SK-N-SH (cell line): ENCODE measurements at regions not wholly inside any gene's neighbourhood (a gene's known extent, or its start where the extent isn't known, plus 50 kb on each side); places are given as distances from the start of the nearest gene placed in this dataset.

ENCODE experiments used
- CTCF ChIA-PET: fragments of 300-600, 350-600 bp; formaldehyde crosslinking; extraction: SDS; loops from one replicate; lab custom pipeline; 2021; lab: Yijun Ruan, JAX
- POLR2A ChIA-PET: fragments of 350-600 bp; sonication (Branson Sonifier 250); formaldehyde crosslinking; extraction: SDS; loops from one replicate; lab custom pipeline; 2020; ENCODE audit warnings: antibody characterized with exemption, inconsistent platforms; lab: Yijun Ruan, JAX
- DNase-seq: peaks from one replicate; pipeline ENCODE4 v3.0.0; 2012
- H2AFZ ChIP-seq: fragments of 200-600 bp; sonication (generic); 2 replicates; pipeline ENCODE4 v1.8.1; 2016; ENCODE audit warnings: antibody characterized with exemption, mild to moderate bottlenecking, low read depth
- H3F3A ChIP-seq: fragments of 200-600 bp; sonication (generic); replicated peaks from 2 replicates; pipeline ENCODE3; 2016; ENCODE audit warnings: antibody characterized with exemption, mild to moderate bottlenecking; ENCODE audit not compliant: insufficient read depth
- H3K27ac ChIP-seq, 2 experiments: fragments of 200-500 bp in 1 of 2; fragments of 200-600 bp in 1 of 2; sonication (Bioruptor generic) in 1 of 2; sonication (generic), shearing (Covaris generic) in 1 of 2; 2 replicates each; pipeline versions ENCODE4 v1.5.1 to v1.6.1; 2014 to 2016; ENCODE audit warnings: low read depth in 2 of 2, inconsistent platforms in 1 of 2, low read length in 1 of 2, mild to moderate bottlenecking in 1 of 2, mixed read lengths in 1 of 2
- H3K27me3 ChIP-seq: fragments of 200-600 bp; sonication (generic), shearing (Covaris generic); 2 replicates; pipeline ENCODE4 v1.6.1; 2016; ENCODE audit warnings: mixed run types; ENCODE audit not compliant: insufficient read depth
- H3K36me3 ChIP-seq, 2 experiments: fragments of 200-500 bp in 1 of 2; fragments of 200-600 bp in 1 of 2; sonication (Bioruptor generic) in 1 of 2; sonication (generic) in 1 of 2; replicated peaks in 1 of 2; 2 replicates each; pipeline versions ENCODE3 to v1.5.1; 2014 to 2016; ENCODE audit warnings: low read length in 1 of 2, mild to moderate bottlenecking in 1 of 2; ENCODE audit not compliant: insufficient read depth in 2 of 2, control insufficient read depth in 1 of 2
- H3K4me1 ChIP-seq, 2 experiments: fragments of 200-500 bp in 1 of 2; fragments of 200-600 bp in 1 of 2; sonication (Bioruptor generic) in 1 of 2; sonication (generic), shearing (Covaris generic) in 1 of 2; 2 replicates each; pipeline versions ENCODE4 v1.5.1 to v1.6.1; 2014 to 2016; ENCODE audit warnings: low read depth in 1 of 2, low read length in 1 of 2, mixed run types in 1 of 2; ENCODE audit not compliant: insufficient read depth in 2 of 2, control insufficient read depth in 1 of 2
- H3K4me2 ChIP-seq: fragments of 200-600 bp; sonication (generic), shearing (Covaris generic); 2 replicates; pipeline ENCODE4 v1.6.1; 2017; ENCODE audit warnings: mixed run types
- H3K4me3 ChIP-seq, 2 experiments: fragments of 200-500 bp in 1 of 2; fragments of 200-600 bp in 1 of 2; sonication (Bioruptor generic) in 1 of 2; sonication (generic), shearing (Covaris generic) in 1 of 2; 2 replicates each; pipeline versions ENCODE4 v1.5.1 to v1.8.1; 2014 to 2016; ENCODE audit warnings: low read depth in 2 of 2, inconsistent platforms in 1 of 2, low read length in 1 of 2, mild to moderate bottlenecking in 1 of 2, mixed read lengths in 1 of 2, moderate library complexity in 1 of 2
- H3K79me2 ChIP-seq: fragments of 200-600 bp; sonication (generic); 2 replicates; pipeline ENCODE4 v1.8.1; 2017; ENCODE audit warnings: mild to moderate bottlenecking; ENCODE audit not compliant: insufficient read depth
- H3K9ac ChIP-seq: fragments of 200-600 bp; sonication (generic); 2 replicates; pipeline ENCODE4 v1.6.1; 2017; ENCODE audit warnings: mixed run types
- H3K9me2 ChIP-seq: fragments of 200-600 bp; sonication (generic); 2 replicates; pipeline ENCODE4 v1.6.1; 2017; ENCODE audit warnings: mixed run types
- H3K9me3 ChIP-seq: fragments of 200-600 bp; sonication (generic); 2 replicates; pipeline ENCODE4 v1.6.1; 2017; ENCODE audit warnings: mixed run types, mild to moderate bottlenecking, moderate library complexity
- H4K20me1 ChIP-seq: fragments of 200-600 bp; sonication (generic); 2 replicates; pipeline ENCODE4 v1.6.1; 2017; ENCODE audit warnings: mild to moderate bottlenecking, mixed run types; ENCODE audit not compliant: insufficient read depth
- CHD2 ChIP-seq: fragments of 150-350 bp; IDR thresholded peaks from 2 replicates; pipeline ENCODE4 v1.6.1; 2018; ENCODE audit warnings: low read length; ENCODE audit not compliant: partially characterized antibody
- EP300 ChIP-seq, 2 experiments: IDR thresholded peaks; 2 replicates each; pipeline versions ENCODE4 v1.4.0 to v1.6.1; 2012; ENCODE audit warnings: borderline replicate concordance in 1 of 2, low read depth in 1 of 2, low read length in 1 of 2
- EZH2phosphoT487 ChIP-seq: fragments of 200-600 bp; sonication (generic); IDR thresholded peaks from 2 replicates; pipeline ENCODE4 v1.6.1; 2017; ENCODE audit warnings: low read depth, mixed run types, mild to moderate bottlenecking, antibody characterized with exemption, moderate library complexity, borderline replicate concordance
- FOXJ3 ChIP-seq: sonication (generic); formaldehyde crosslinking; IDR thresholded peaks from 2 replicates; pipeline ENCODE4 v1.5.1; 2020; ENCODE audit warnings: mild to moderate bottlenecking, missing genetic modification reagents
- FOXM1 ChIP-seq: IDR thresholded peaks from 2 replicates; pipeline ENCODE4 v1.4.0; 2012; ENCODE audit warnings: low read depth, mild to moderate bottlenecking
- GABPA ChIP-seq: IDR thresholded peaks from 2 replicates; pipeline ENCODE4 v1.4.0; 2012; ENCODE audit warnings: low read depth, mild to moderate bottlenecking
- MEF2A ChIP-seq: IDR thresholded peaks from 2 replicates; pipeline ENCODE4 v1.4.0; 2012; ENCODE audit warnings: low read depth, borderline replicate concordance
- MXI1 ChIP-seq: IDR thresholded peaks from 2 replicates; pipeline ENCODE4 v1.6.1; 2012; ENCODE audit warnings: mild to moderate bottlenecking, low read depth, low read length, improper control_type of control experiment
- NRF1 ChIP-seq: IDR thresholded peaks from 2 replicates; pipeline ENCODE4 v1.6.1; 2012; ENCODE audit warnings: low read depth, mild to moderate bottlenecking, low read length
- POLR2AphosphoS5 ChIP-seq: IDR thresholded peaks from 2 replicates; pipeline ENCODE4 v1.6.1; 2012; ENCODE audit warnings: low read depth, low read length
- RAD21 ChIP-seq: IDR thresholded peaks from 2 replicates; pipeline ENCODE4 v1.6.1; 2012; ENCODE audit warnings: mild to moderate bottlenecking, low read length
- RCOR1 ChIP-seq: fragments of 150-350 bp; IDR thresholded peaks from 2 replicates; pipeline ENCODE4 v1.6.1; 2017; ENCODE audit warnings: antibody characterized with exemption, low read length
- REST ChIP-seq: IDR thresholded peaks from 2 replicates; pipeline ENCODE4 v1.6.1; 2012; ENCODE audit warnings: mild to moderate bottlenecking, low read depth, low read length, moderate library complexity
- RFX5 ChIP-seq: IDR thresholded peaks from 2 replicates; pipeline ENCODE4 v1.6.1; 2012; ENCODE audit warnings: mild to moderate bottlenecking, improper control_type of control experiment, low read length
- SIN3A ChIP-seq: IDR thresholded peaks from 2 replicates; pipeline ENCODE4 v1.6.1; 2012; ENCODE audit warnings: low read depth, mild to moderate bottlenecking, low read length, moderate library complexity, borderline replicate concordance
- SMC3 ChIP-seq: IDR thresholded peaks from 2 replicates; pipeline ENCODE4 v1.6.1; 2012; ENCODE audit warnings: low read depth, low read length, improper control_type of control experiment
- TAF1 ChIP-seq: IDR thresholded peaks from 2 replicates; pipeline ENCODE4 v1.6.1; 2012; ENCODE audit warnings: low read depth, mild to moderate bottlenecking, low read length, moderate library complexity, borderline replicate concordance
- TEAD4 ChIP-seq: IDR thresholded peaks from 2 replicates; pipeline ENCODE4 v1.4.0; 2012; ENCODE audit warnings: mild to moderate bottlenecking, borderline replicate concordance; ENCODE audit not compliant: insufficient read depth
- WGBS: methylation state at CpG from one replicate; pipeline ENCODE4 v1.1.6; 2017; ENCODE audit warnings: low lambda C conversion rate; 5-methylcytosine and 5-hydroxymethylcytosine counted together
- TF ChIP-seq, protein P1 (sequence below): IDR thresholded peaks from 2 replicates; pipeline ENCODE4 v1.4.0; 2012; ENCODE audit warnings: low read depth, borderline replicate concordance
- TF ChIP-seq, protein P2 (sequence below): fragments of 200-600 bp; sonication (generic); IDR thresholded peaks from 2 replicates; pipeline ENCODE4 v1.6.1; 2017; ENCODE audit warnings: antibody characterized with exemption, mild to moderate bottlenecking, moderate library complexity
- TF ChIP-seq, protein P3 (sequence below): IDR thresholded peaks from 2 replicates; pipeline ENCODE4 v1.4.0; 2012; ENCODE audit warnings: low read depth

- TF ChIP-seq REST (no peak), TAF1 (no peak), EZH2phosphoT487 (no peak), RAD21 (no peak)
- TF ChIP-seq, protein P1, sequence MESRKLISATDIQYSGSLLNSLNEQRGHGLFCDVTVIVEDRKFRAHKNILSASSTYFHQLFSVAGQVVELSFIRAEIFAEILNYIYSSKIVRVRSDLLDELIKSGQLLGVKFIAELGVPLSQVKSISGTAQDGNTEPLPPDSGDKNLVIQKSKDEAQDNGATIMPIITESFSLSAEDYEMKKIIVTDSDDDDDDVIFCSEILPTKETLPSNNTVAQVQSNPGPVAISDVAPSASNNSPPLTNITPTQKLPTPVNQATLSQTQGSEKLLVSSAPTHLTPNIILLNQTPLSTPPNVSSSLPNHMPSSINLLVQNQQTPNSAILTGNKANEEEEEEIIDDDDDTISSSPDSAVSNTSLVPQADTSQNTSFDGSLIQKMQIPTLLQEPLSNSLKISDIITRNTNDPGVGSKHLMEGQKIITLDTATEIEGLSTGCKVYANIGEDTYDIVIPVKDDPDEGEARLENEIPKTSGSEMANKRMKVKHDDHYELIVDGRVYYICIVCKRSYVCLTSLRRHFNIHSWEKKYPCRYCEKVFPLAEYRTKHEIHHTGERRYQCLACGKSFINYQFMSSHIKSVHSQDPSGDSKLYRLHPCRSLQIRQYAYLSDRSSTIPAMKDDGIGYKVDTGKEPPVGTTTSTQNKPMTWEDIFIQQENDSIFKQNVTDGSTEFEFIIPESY, result no peak
- TF ChIP-seq, protein P2, sequence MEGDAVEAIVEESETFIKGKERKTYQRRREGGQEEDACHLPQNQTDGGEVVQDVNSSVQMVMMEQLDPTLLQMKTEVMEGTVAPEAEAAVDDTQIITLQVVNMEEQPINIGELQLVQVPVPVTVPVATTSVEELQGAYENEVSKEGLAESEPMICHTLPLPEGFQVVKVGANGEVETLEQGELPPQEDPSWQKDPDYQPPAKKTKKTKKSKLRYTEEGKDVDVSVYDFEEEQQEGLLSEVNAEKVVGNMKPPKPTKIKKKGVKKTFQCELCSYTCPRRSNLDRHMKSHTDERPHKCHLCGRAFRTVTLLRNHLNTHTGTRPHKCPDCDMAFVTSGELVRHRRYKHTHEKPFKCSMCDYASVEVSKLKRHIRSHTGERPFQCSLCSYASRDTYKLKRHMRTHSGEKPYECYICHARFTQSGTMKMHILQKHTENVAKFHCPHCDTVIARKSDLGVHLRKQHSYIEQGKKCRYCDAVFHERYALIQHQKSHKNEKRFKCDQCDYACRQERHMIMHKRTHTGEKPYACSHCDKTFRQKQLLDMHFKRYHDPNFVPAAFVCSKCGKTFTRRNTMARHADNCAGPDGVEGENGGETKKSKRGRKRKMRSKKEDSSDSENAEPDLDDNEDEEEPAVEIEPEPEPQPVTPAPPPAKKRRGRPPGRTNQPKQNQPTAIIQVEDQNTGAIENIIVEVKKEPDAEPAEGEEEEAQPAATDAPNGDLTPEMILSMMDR, result no peak
Measured at GRCh38 chr2:4765787-4766530, 926.2 kb upstream of the SOX11 start (continued).

GRCh38 chr2:4775668-4776067 is 916.5 kb upstream of the SOX11 start:
- no peaks in the 10 kb centered on the region for H3K36me3 ChIP-seq
- 32% methylated on average over 2 of the region's 2 CpGs for WGBS
- H3K79me2 ChIP-seq, result no peaks in the 10 kb centered on the region
- no peaks in the 10 kb centered on the region for H3K27me3 ChIP-seq
- no peak overlapping the region for H3K27ac ChIP-seq
- no peaks in the 10 kb centered on the region for H3K9me2 ChIP-seq
- H3K4me3 ChIP-seq, result no peak overlapping the region
- no peaks in the 10 kb centered on the region for H3F3A ChIP-seq
- no peak overlapping the region for H3K9ac ChIP-seq
- no peak for DNase-seq
- ChIA-PET POLR2A (no interaction called here), CTCF (interaction anchor here (0.6 to 0.8 kb wide), 2 partner anchors 13 to 216 kb away, joined by 3 read pairs; no protein-coding TSS in a partner anchor)
- H2AFZ ChIP-seq, result no peak overlapping the region
- no peaks in the 10 kb centered on the region for H3K4me1 ChIP-seq
- H3K4me2 ChIP-seq, result no peak overlapping the region
- no peaks in the 10 kb centered on the region for H4K20me1 ChIP-seq
- no peaks in the 10 kb centered on the region for H3K9me3 ChIP-seq
- no peak for TF ChIP-seq RFX5
- no peak for TF ChIP-seq TEAD4
- no peak for TF ChIP-seq FOXJ3 (CRISPR knock-in tag)
- TF ChIP-seq GABPA, result no peak
- TF ChIP-seq FOXM1, result no peak
- TF ChIP-seq, protein P2, result no peak
- TF ChIP-seq, protein P3, sequence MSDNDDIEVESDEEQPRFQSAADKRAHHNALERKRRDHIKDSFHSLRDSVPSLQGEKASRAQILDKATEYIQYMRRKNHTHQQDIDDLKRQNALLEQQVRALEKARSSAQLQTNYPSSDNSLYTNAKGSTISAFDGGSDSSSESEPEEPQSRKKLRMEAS, result no peak
- no peak for TF ChIP-seq POLR2AphosphoS5
- no peak for TF ChIP-seq EZH2phosphoT487
- no peak for TF ChIP-seq MXI1
- no peak for TF ChIP-seq NRF1
- TF ChIP-seq CHD2, result no peak
- TF ChIP-seq EP300 (IDR thresholded peaks at IDR 0.05; ENCODE audit: borderline replicate concordance in 1 of 2, low read depth in 1 of 2, low read length in 1 of 2), result no peak
- TF ChIP-seq MEF2A, result no peak
- no peak for TF ChIP-seq SMC3
- TF ChIP-seq SIN3A, result no peak
- no peak for TF ChIP-seq RCOR1
